ENCODE measurements at regions not wholly inside any gene's neighbourhood (a gene's known extent, or its start where the extent isn't known, plus 50 kb on each side); places are given as distances from the start of the nearest gene placed in this dataset.

- no peak for TF ChIP-seq CTCF (conservative IDR thresholded peaks at IDR 0.05 in 1 of 2, IDR thresholded peaks at IDR 0.05 in 1 of 2; ENCODE audit: extremely low read depth in 1 of 2, insufficient read depth in 1 of 2, low read depth in 1 of 2, low read length in 2 of 2)
- no peak for TF ChIP-seq EZH2 (IDR thresholded peaks at IDR 0.05; ENCODE audit: borderline replicate concordance, low read length)
Observed at GRCh38 chr19:24033301-24033962, 53.6 kb upstream of the ZNF254 start.

All from mammary epithelial cell (primary cell).